MM.1S (cell line): ENCODE measurements at regions not wholly inside any gene's neighbourhood (a gene's known extent, or its start where the extent isn't known, plus 50 kb on each side); places are given as distances from the start of the nearest gene placed in this dataset.

Experiments used
- EZH2 ChIP-seq: fragments of 300-600 bp; sonication (generic); optimal IDR thresholded peaks from 2 replicates; pipeline ENCODE3; 2017; ENCODE audit warnings: low read depth, mild to moderate bottlenecking, antibody characterized with exemption, low read length, mixed read lengths
- EZH2phosphoT487 ChIP-seq: fragments of 300-600 bp; sonication (generic); IDR thresholded peaks from 2 replicates; pipeline ENCODE4 v1.6.1; 2018; ENCODE audit warnings: antibody characterized with exemption, low read length
- TF ChIP-seq, protein P1 (sequence below): fragments of 300-600 bp; sonication (generic); IDR thresholded peaks from 2 replicates; pipeline ENCODE4 v1.5.1; 2016; ENCODE audit warnings: antibody characterized with exemption, low read length, mixed read lengths

DNA sequence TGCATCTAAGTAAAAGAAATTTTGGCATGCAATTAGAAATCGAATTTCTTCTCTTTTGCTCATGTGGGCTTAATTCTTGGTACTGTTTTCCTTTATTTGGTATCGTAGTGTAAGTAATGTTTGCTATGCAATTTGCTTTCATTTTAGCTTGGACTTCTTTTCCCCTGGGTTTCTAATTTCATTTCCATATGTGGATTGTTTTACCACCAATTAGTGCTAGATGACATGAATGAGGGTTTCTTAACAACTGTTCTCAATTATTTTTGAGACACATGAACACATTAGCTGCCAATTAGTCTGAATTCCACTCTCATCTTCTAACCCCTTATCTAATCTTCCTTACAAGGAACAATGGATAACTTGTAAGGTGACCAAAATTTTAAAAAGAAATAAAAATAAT, 1047.2 kb upstream of the PIK3C3 start:
- TF ChIP-seq, protein P1, sequence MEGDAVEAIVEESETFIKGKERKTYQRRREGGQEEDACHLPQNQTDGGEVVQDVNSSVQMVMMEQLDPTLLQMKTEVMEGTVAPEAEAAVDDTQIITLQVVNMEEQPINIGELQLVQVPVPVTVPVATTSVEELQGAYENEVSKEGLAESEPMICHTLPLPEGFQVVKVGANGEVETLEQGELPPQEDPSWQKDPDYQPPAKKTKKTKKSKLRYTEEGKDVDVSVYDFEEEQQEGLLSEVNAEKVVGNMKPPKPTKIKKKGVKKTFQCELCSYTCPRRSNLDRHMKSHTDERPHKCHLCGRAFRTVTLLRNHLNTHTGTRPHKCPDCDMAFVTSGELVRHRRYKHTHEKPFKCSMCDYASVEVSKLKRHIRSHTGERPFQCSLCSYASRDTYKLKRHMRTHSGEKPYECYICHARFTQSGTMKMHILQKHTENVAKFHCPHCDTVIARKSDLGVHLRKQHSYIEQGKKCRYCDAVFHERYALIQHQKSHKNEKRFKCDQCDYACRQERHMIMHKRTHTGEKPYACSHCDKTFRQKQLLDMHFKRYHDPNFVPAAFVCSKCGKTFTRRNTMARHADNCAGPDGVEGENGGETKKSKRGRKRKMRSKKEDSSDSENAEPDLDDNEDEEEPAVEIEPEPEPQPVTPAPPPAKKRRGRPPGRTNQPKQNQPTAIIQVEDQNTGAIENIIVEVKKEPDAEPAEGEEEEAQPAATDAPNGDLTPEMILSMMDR: no peak
- TF ChIP-seq EZH2: no peak
- TF ChIP-seq EZH2phosphoT487: no peak
